Activated T-helper 17 cell treated with anti-CD3 and anti-CD28 coated beads, Interleukin-2, amount 50 U/mL, for 72 hours (primary cell): ENCODE measurements at regions not wholly inside any gene's neighbourhood (a gene's known extent, or its start where the extent isn't known, plus 50 kb on each side); places are given as distances from the start of the nearest gene placed in this dataset.

Experiments
- ATAC-seq: fragments of 150-1000 bp; cut with Tn5 transposase; replicated peaks from 2 replicates; pipeline ENCODE4 v1.10.0; 2021; ENCODE audit warnings: mild to moderate bottlenecking, moderate library complexity
- H3K27ac Mint-ChIP-seq: one replicate; pipeline ENCODE4 v1.8.0; 2022; ENCODE audit warnings: mixed read lengths
- H3K27me3 Mint-ChIP-seq: one replicate; pipeline ENCODE4 v1.8.0; 2022; ENCODE audit warnings: mixed read lengths
- H3K36me3 Mint-ChIP-seq: one replicate; pipeline ENCODE4 v1.8.0; 2022; ENCODE audit warnings: low read depth, mild to moderate bottlenecking, mixed read lengths
- H3K4me1 Mint-ChIP-seq: one replicate; pipeline ENCODE4 v1.8.0; 2022; ENCODE audit warnings: mixed read lengths
- H3K4me3 Mint-ChIP-seq: one replicate; pipeline ENCODE4 v1.8.0; 2022; ENCODE audit warnings: mild to moderate bottlenecking, mixed read lengths
- H3K9me3 Mint-ChIP-seq: one replicate; pipeline ENCODE4 v1.8.0; 2022; ENCODE audit warnings: mixed read lengths

- no peaks in the 10 kb centered on the region for H3K4me1 Mint-ChIP-seq
- no peaks in the 10 kb centered on the region for H3K9me3 Mint-ChIP-seq
- H3K27ac Mint-ChIP-seq, result no peak overlapping the region
- no peak overlapping the region for H3K4me3 Mint-ChIP-seq
- no peaks in the 10 kb centered on the region for H3K36me3 Mint-ChIP-seq
- H3K27me3 Mint-ChIP-seq, result peaks cover 3% of the 10 kb centered on the region
- peak; percentile 40 for ATAC-seq
Measured at GRCh38 chr15:23514484-23514883, 51.0 kb upstream of the MKRN3 start.

DNA sequence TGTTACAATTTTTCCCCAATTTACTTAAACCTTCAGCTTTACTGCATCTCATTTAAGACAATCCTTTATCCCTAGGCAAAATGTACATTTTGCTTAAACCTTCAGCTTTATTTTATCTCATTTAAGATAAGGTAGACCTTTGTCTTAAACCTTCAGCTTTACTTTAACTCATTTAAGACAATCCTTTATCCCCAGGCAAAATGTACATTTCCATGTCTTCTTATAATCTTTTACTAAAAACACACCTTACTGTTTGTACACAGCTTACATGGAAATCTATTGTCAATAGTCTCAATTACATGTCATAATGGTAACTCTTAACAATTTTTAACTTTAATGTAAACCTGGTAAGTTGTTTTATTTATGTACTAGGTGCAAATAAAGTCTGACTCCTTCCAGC lies 58.7 kb upstream of the MKRN3 start:
- Mint-ChIP-seq H3K9me3 (no peaks in the 10 kb centered on the region), H3K27me3 (no peaks in the 10 kb centered on the region), H3K4me3 (no peak overlapping the region), H3K4me1 (no peaks in the 10 kb centered on the region), H3K27ac (no peak overlapping the region), H3K36me3 (no peaks in the 10 kb centered on the region)
- ATAC-seq, result no peak

DNA sequence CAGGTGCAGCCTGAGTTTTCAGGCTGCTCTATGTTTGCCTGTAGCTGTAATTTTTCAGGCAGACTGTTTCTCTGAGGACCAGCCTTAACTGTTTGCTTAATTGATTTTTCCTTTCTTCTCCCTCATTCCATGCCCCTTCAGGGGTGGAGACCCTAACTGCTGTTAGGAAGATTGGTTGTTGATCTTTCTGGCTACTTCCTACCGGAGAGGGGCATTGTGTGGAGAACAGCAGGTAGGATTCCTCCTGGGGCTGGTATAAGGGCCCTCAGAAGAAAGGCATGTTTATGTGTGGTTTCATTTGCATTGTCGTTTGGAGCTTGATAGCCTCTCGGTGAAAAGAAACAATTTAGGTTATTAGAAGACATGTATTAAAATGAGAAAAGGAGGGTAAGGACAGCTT lies 56.9 kb upstream of the GOLGA6L2 start:
- no peak for ATAC-seq
- no peaks in the 10 kb centered on the region for H3K9me3 Mint-ChIP-seq
- no peak overlapping the region for H3K4me3 Mint-ChIP-seq
- H3K27me3 Mint-ChIP-seq, result no peaks in the 10 kb centered on the region
- H3K36me3 Mint-ChIP-seq, result no peaks in the 10 kb centered on the region
- no peak overlapping the region for H3K27ac Mint-ChIP-seq
- H3K4me1 Mint-ChIP-seq, result no peaks in the 10 kb centered on the region

DNA sequence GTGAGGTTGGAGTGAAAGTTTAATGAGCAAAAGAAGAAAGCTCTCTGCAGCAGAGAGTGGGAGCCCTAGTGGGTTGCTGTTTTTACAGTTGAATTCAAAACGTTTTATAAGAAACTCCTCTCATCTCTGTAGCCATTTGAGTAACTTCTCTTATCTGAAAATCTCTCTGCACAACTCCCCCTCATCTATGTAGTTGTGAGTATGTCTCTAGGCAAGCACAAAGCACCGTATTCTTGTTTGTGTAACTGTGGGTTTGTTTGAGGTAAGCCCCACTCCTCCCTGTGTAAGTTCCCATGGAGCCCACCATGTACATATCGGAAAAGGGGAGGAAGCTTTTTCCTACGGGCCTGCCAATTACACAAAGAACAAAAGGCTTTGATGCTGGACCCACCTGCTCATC lies 56.5 kb upstream of the GOLGA6L2 start:
- no peak for ATAC-seq
- no peak overlapping the region for H3K27ac Mint-ChIP-seq
- no peak overlapping the region for H3K4me3 Mint-ChIP-seq
- no peaks in the 10 kb centered on the region for H3K36me3 Mint-ChIP-seq
- H3K4me1 Mint-ChIP-seq, result no peaks in the 10 kb centered on the region
- H3K27me3 Mint-ChIP-seq, result no peaks in the 10 kb centered on the region
- H3K9me3 Mint-ChIP-seq, result no peaks in the 10 kb centered on the region

GRCh38 chr15:23497710-23498111 lies 50.7 kb upstream of the GOLGA6L2 start:
- H3K4me1 Mint-ChIP-seq, result no peaks in the 10 kb centered on the region
- H3K27me3 Mint-ChIP-seq, result peaks cover 4% of the 10 kb centered on the region
- H3K4me3 Mint-ChIP-seq, result no peak overlapping the region
- H3K27ac Mint-ChIP-seq, result no peak overlapping the region
- no peaks in the 10 kb centered on the region for H3K36me3 Mint-ChIP-seq
- peaks cover 4% of the 10 kb centered on the region for H3K9me3 Mint-ChIP-seq
- ATAC-seq, result no peak
